ENCODE measurements at regions not wholly inside any gene's neighbourhood (a gene's known extent, or its start where the extent isn't known, plus 50 kb on each side); places are given as distances from the start of the nearest gene placed in this dataset.

DNA sequence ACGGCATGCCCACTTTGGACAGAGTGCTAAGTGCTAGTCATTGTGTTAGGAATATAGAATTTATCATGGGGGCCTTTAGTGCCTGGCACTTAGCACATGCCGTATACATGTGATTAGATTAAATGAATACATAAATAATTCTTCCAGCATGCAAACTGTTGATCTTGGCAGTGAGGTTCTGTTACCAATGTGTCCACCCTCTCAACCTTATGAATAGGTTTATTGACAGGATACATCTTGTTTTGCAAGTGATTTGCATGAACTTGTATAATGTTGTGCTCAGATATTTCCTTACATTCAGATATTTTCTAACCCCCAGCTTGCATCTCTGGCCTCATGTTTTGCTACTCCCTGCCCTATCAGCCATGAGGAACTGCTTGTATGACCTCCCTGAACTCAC lies 60.3 kb upstream of the ZNF648 start:
- Histone ChIP-seq H3K36me3 (replicated peaks in 1 of 2; ENCODE audit: control extremely low read depth in 1 of 2, control insufficient read depth in 1 of 2, extremely low read depth in 1 of 2, insufficient read depth in 2 of 2, low read length in 1 of 2) (no peaks in the 10 kb centered on the region), H3K4me3 (ENCODE audit: control extremely low read depth in 1 of 5, extremely low read depth in 1 of 5, insufficient read depth in 1 of 5, low read depth in 2 of 5, low read length in 4 of 5) (no peak overlapping the region), H2AFZ (ENCODE audit: insufficient read depth, low read depth, low read length, poor library complexity, severe bottlenecking) (no peak overlapping the region), H3K27ac (ENCODE audit: low read length in 2 of 2) (no peak overlapping the region), H3K4me2 (replicated peaks; ENCODE audit: low read depth, low read length, poor library complexity, severe bottlenecking) (no peak overlapping the region), H3K79me2 (ENCODE audit: control insufficient read depth, insufficient read depth, low read length) (no peaks in the 10 kb centered on the region), H3K9ac (ENCODE audit: low read length) (no peak overlapping the region), H3K9me3 (ENCODE audit: control extremely low read depth in 1 of 3, control insufficient read depth in 2 of 3, insufficient read depth in 1 of 3, low read length in 2 of 3) (no peaks in the 10 kb centered on the region), H4K20me1 (ENCODE audit: control insufficient read depth, insufficient read depth, low read length, poor library complexity, severe bottlenecking) (no peaks in the 10 kb centered on the region), H3K4me1 (ENCODE audit: control insufficient read depth in 2 of 2, insufficient read depth in 2 of 2, low read length in 2 of 2) (no peaks in the 10 kb centered on the region), H3K27me3 (replicated peaks in 1 of 4; ENCODE audit: control extremely low read depth in 1 of 4, control insufficient read depth in 3 of 4, insufficient read depth in 4 of 4, low read length in 3 of 4) (no peaks in the 10 kb centered on the region)
- H3K4me3 Mint-ChIP-seq: no peak overlapping the region
- TF ChIP-seq EZH2 (IDR thresholded peaks at IDR 0.05; ENCODE audit: borderline replicate concordance, insufficient read depth, low read depth, low read length, poor library complexity, severe bottlenecking): no peak
- TF ChIP-seq, protein P1, sequence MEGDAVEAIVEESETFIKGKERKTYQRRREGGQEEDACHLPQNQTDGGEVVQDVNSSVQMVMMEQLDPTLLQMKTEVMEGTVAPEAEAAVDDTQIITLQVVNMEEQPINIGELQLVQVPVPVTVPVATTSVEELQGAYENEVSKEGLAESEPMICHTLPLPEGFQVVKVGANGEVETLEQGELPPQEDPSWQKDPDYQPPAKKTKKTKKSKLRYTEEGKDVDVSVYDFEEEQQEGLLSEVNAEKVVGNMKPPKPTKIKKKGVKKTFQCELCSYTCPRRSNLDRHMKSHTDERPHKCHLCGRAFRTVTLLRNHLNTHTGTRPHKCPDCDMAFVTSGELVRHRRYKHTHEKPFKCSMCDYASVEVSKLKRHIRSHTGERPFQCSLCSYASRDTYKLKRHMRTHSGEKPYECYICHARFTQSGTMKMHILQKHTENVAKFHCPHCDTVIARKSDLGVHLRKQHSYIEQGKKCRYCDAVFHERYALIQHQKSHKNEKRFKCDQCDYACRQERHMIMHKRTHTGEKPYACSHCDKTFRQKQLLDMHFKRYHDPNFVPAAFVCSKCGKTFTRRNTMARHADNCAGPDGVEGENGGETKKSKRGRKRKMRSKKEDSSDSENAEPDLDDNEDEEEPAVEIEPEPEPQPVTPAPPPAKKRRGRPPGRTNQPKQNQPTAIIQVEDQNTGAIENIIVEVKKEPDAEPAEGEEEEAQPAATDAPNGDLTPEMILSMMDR (IDR thresholded peaks at IDR 0.05): no peak
- DNase-seq (no peak), ATAC-seq (ENCODE audit: low read depth) (no peak)
- H3K27ac Mint-ChIP-seq: no peak overlapping the region
- no peaks in the 10 kb centered on the region for H3K9me3 Mint-ChIP-seq (ENCODE audit: insufficient read depth)
- intact Hi-C loops (cut with micrococcal nuclease): no loop called here
- no peaks in the 10 kb centered on the region for H3K4me1 Mint-ChIP-seq
- ChIA-PET CTCF (interaction anchor here (0.5 kb wide), 1 partner anchor 777 kb away, joined by 3 read pairs; no protein-coding TSS in a partner anchor), POLR2A (no interaction called here)
- peaks cover 19% of the 10 kb centered on the region for H3K27me3 Mint-ChIP-seq
- no CpG with 5 or more reads among the region's 2 CpGs for WGBS (ENCODE audit: insufficient coverage)

DNA sequence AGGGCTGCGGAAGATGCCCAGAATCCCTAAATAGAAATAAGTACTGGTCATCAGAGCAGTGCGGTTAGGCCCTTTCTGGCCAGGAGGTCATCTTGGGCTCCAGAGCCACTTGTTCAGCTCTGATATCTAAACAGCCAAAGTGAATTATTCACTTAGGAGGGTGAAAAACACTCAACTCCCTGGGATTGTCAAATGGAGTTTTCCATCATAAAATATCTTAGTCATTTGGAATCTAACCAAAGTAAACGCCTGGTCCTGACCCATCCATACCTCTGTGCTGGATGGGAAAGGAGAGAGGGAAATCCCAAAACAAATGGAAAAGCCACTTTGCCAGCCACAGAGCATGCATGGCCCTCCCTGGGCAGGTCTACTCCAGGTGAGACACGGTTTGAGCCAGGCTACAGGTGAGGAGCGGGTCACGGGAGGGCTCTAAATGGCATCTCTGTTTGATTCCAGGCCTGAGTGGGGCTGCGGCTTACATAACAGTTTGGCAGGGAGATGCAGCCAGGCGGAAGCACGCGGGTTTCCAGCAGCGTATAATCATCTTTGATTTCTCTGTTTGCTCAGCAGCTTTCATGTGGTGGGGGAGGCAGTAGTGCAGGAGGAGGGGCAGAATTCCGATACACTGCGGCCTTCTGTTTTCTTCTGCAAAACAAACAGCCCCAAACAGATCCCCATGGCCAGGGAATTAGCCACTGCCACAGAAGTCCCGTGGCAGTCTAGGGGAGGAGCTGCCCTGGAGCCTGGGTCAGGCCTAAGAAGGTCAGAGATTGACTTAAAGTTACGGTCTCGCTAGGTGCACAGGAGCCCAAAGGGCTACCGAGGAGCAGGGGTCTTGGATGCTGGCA lies 59.1 kb upstream of the ZNF648 start:
- no peaks in the 10 kb centered on the region for H3K79me2 ChIP-seq (ENCODE audit: control insufficient read depth, insufficient read depth, low read length)
- ChIA-PET POLR2A (no interaction called here), CTCF (no interaction called here)
- DNase-seq (no peak), ATAC-seq (ENCODE audit: low read depth) (no peak)
- intact Hi-C loops (cut with micrococcal nuclease): no loop called here
- H3K9ac ChIP-seq (ENCODE audit: low read length): no peak overlapping the region
- H3K9me3 ChIP-seq (ENCODE audit: control extremely low read depth in 1 of 3, control insufficient read depth in 2 of 3, insufficient read depth in 1 of 3, low read length in 2 of 3): no peaks in the 10 kb centered on the region
- peaks cover 25% of the 10 kb centered on the region for H3K27me3 Mint-ChIP-seq
- no peak overlapping the region for H3K27ac Mint-ChIP-seq
- no peak overlapping the region for H3K27ac ChIP-seq (ENCODE audit: low read length in 2 of 2)
- no peak overlapping the region for H2AFZ ChIP-seq (ENCODE audit: insufficient read depth, low read depth, low read length, poor library complexity, severe bottlenecking)
- no peaks in the 10 kb centered on the region for H3K4me1 ChIP-seq (ENCODE audit: control insufficient read depth in 2 of 2, insufficient read depth in 2 of 2, low read length in 2 of 2)
- H3K36me3 ChIP-seq (replicated peaks in 1 of 2; ENCODE audit: control extremely low read depth in 1 of 2, control insufficient read depth in 1 of 2, extremely low read depth in 1 of 2, insufficient read depth in 2 of 2, low read length in 1 of 2): no peaks in the 10 kb centered on the region
- H3K9me3 Mint-ChIP-seq (ENCODE audit: insufficient read depth): no peaks in the 10 kb centered on the region
- H3K4me3 Mint-ChIP-seq: no peak overlapping the region
- no peak overlapping the region for H3K4me3 ChIP-seq (ENCODE audit: control extremely low read depth in 1 of 5, extremely low read depth in 1 of 5, insufficient read depth in 1 of 5, low read depth in 2 of 5, low read length in 4 of 5)
- no peaks in the 10 kb centered on the region for H4K20me1 ChIP-seq (ENCODE audit: control insufficient read depth, insufficient read depth, low read length, poor library complexity, severe bottlenecking)
- no peak for TF ChIP-seq EZH2 (IDR thresholded peaks at IDR 0.05; ENCODE audit: borderline replicate concordance, insufficient read depth, low read depth, low read length, poor library complexity, severe bottlenecking)
- TF ChIP-seq, protein P1 (IDR thresholded peaks at IDR 0.05): no peak
- WGBS (ENCODE audit: insufficient coverage): 89% methylated on average over 11 of the region's 17 CpGs
- H3K27me3 ChIP-seq (replicated peaks in 1 of 4; ENCODE audit: control extremely low read depth in 1 of 4, control insufficient read depth in 3 of 4, insufficient read depth in 4 of 4, low read length in 3 of 4): peaks cover 0 to 8% (median 0%) of the 10 kb centered on the region in 4 experiments
- H3K4me2 ChIP-seq (replicated peaks; ENCODE audit: low read depth, low read length, poor library complexity, severe bottlenecking): no peak overlapping the region
- H3K4me1 Mint-ChIP-seq: no peaks in the 10 kb centered on the region

Data from B cell (primary cell).